Right cardiac atrium (tissue), 5 donors: ENCODE measurements at regions not wholly inside any gene's neighbourhood (a gene's known extent, or its start where the extent isn't known, plus 50 kb on each side); places are given as distances from the start of the nearest gene placed in this dataset.

ENCODE experiments used
- ATAC-seq, 2 donors: fragments of 200-7000 bp; cut with Tn5 transposase; one replicate each; pipeline versions ENCODE4 v1.8.0 to v1.9.1; 2020; ENCODE audit warnings: moderate library complexity in 2 of 2, mild to moderate bottlenecking in 1 of 2
- DNase-seq, 3 donors: peaks; one replicate each; pipeline ENCODE4 v3.0.0-alpha.2; 2020
- H3K27ac ChIP-seq: one replicate; pipeline ENCODE4 v1.5.1; 2013; ENCODE audit warnings: mild to moderate bottlenecking, low read length, control low read depth, moderate library complexity
- H3K27me3 ChIP-seq: one replicate; pipeline ENCODE4 v1.6.1; 2013; ENCODE audit not compliant: control insufficient read depth, insufficient read depth
- H3K4me1 ChIP-seq: one replicate; pipeline ENCODE4 v1.6.1; 2013; ENCODE audit warnings: low read length; ENCODE audit not compliant: control insufficient read depth, insufficient read depth
- H3K4me3 ChIP-seq: one replicate; pipeline ENCODE4 v1.5.1; 2013; ENCODE audit warnings: low read length, control low read depth
- H3K9me3 ChIP-seq: one replicate; pipeline ENCODE4 v1.6.1; 2013; ENCODE audit warnings: low read length; ENCODE audit not compliant: control insufficient read depth
- WGBS: extraction: QIAGEN DNeasy Blood & Tissue Kit; methylation state at CpG from one replicate; pipeline ENCODE4 v1.1.7; 2013; 5-methylcytosine and 5-hydroxymethylcytosine counted together
- intact Hi-C, 4 donors: fragments of 100-400 bp; cut with DNase I; formaldehyde crosslinking; loops; one replicate each; pipeline versions ENCODE4 v1.11.0 to v1.14.0; 2022 to 2023
- donor health status: healthy with polysubstance abuse.
- donor health status: DM: no; HTN: yes; CAD: no.
- donor health status: DM: no; HTN: no; CAD: no.
- donor health status: DM: no; HTN: yes; CAD: no; lungs with severe emphysema.
- donor health status: DM: yes; HTN: yes; CAD: no.

DNA sequence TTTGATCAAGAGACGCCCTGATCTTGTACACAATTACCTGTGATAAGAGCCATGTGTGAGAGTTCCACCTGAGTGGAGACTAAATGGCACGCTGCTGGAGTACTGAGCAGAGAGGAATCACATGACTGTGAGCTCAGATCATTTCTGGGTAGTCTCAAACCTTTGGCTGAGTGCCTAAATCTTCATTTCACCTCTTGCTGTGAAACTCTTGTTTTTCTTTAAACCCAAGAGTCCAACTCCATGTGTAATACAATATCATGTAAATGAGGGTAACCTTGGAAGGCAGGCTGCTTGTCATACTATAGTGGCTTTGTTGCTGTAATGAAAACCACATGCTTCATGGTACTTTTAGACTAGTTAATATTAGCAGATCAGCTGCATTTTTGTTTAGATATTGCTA is 156.9 kb downstream of the CAND1 start:
- no peak overlapping the region for H3K27ac ChIP-seq
- WGBS, result 66% methylated on average over 2 of the region's 2 CpGs
- no peak overlapping the region for H3K4me3 ChIP-seq
- intact Hi-C loops, result loop anchor here in 2 of 4 donors (10.0 kb wide), 2 partner anchors 61 to 71 kb away; no protein-coding TSS in a partner anchor
- ATAC-seq, result no peak
- H3K9me3 ChIP-seq, result no peaks in the 10 kb centered on the region
- H3K27me3 ChIP-seq, result no peaks in the 10 kb centered on the region
- no peaks in the 10 kb centered on the region for H3K4me1 ChIP-seq
- no peak for DNase-seq

DNA sequence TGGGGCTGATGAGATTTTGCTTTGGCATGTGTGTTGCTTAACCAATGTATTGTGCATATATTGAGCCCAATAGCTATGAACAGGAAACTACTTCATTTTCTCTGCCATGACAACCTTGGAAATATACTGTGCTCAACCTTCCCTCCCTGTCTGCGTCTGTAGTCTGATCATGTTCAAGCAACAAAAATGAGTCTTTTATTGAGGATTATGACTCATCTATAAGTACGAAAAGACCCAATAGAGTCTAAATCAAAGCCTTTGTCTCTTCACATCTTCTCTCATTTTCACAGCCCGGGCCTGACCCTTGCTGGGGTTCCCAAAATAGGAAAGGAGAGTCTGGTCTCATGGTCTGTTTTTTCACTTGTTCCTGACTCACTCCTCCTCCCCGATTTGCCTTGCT is 158.2 kb downstream of the CAND1 start:
- WGBS, result 90% methylated on average over 4 of the region's 4 CpGs
- no peak overlapping the region for H3K4me3 ChIP-seq
- ATAC-seq (no peak), DNase-seq (no peak)
- no peak overlapping the region for H3K27ac ChIP-seq
- intact Hi-C loops, result loop anchor here in 2 of 4 donors (10.0 kb wide), 2 partner anchors 63 to 73 kb away; no protein-coding TSS in a partner anchor
- no peaks in the 10 kb centered on the region for H3K27me3 ChIP-seq
- H3K9me3 ChIP-seq, result no peaks in the 10 kb centered on the region
- H3K4me1 ChIP-seq, result no peaks in the 10 kb centered on the region

DNA sequence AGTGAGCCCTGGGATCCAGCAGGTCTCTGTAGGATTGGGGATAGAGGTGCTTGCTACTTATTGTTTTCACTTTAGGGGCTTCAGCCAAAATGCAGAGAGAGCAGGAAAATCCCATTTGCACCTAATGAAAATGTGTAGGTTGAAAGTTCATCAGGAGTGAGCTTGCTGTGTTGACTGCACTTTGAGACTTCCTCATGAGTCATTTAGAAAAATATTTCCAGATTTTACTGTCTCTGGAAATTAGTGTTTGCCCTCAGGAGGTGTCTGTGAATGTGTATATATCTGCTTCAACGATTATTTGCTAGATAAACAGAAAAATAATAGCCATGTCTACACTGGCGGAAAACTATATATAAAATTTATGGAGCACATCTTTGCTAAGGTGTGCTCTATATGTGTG is 159.3 kb downstream of the CAND1 start:
- Histone ChIP-seq H3K27ac (no peak overlapping the region), H3K9me3 (no peaks in the 10 kb centered on the region), H3K27me3 (no peaks in the 10 kb centered on the region), H3K4me3 (no peak overlapping the region), H3K4me1 (no peaks in the 10 kb centered on the region)
- DNase-seq, result no peak
- intact Hi-C loops, result loop anchor here in 2 of 4 donors (10.0 kb wide), 2 partner anchors 64 to 74 kb away; no protein-coding TSS in a partner anchor
- WGBS, result 70% methylated on average over 2 of the region's 2 CpGs
- ATAC-seq, result no peak

DNA sequence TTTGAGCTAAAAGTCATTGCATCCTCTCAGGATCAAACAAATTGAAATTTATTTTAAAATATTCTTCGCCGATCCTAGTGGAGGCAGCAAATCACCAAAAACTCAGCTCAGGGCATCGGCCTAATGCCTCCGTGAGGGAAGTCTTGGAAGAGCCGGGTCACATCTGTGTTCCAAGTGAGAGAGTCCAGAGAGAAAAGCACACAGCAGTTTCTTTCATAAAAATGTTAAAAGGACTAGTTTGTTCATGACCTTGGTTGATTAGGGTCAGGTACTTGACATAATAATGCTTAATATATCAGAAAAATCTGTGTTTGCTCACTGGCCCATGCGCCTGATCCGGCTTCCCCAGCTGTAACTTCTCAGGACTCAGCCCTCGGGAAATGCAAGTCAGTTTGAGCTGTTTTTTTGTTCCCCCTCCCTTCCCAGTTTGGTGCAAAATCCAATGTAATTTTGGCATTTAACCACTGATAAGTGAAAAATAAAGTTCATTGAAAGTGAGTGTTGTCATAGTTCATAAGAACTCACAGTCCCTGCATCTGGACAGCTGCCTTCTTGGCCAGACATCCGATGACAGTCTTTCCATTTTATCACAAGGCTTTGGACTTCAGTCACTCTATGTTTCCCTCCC is 161.7 kb downstream of the CAND1 start:
- H3K27me3 ChIP-seq, result no peaks in the 10 kb centered on the region
- intact Hi-C loops, result loop anchor here in 3 of 4 donors (5.0 to 10.0 kb wide), 3 partner anchors 216 to 514 kb away; partner anchors contain the start of gene DYRK2 (in 1 of the 3)
- peak overlapping the region; percentile 89 for H3K27ac ChIP-seq
- no peak overlapping the region for H3K4me3 ChIP-seq
- no peaks in the 10 kb centered on the region for H3K9me3 ChIP-seq
- no peaks in the 10 kb centered on the region for H3K4me1 ChIP-seq
- WGBS, result 31% methylated on average over 9 of the region's 9 CpGs
- ATAC-seq (peak; percentile 88 to 89), DNase-seq (peak; percentile 83 to 92 (median 85))

DNA sequence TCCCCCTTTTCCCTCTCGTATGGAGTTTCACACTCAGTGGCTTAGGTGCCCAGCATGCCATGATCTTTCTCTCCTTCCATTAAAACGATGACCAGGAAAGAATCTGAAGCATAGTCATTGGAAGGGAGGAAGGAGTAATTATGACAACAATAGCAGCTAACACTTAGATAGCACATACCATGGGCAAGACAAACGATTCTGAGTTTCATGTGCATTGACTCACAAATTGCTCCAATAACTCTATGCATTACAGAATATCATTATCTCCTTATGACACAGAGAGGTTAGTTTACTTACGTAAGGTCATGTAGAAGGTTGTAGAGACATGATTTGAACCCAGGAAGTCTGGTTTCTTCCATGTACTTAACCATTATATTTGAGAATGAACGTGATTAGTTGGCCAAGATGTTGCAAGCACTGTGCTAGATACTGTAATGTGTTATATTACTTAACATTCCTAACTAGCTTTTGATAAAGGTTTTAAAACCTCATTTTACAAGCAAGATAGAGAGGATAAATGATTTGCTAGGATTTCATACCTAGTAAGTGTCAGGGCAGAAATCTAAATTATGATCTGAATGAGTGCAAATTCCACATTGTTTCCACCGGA is 162.4 kb downstream of the CAND1 start:
- Histone ChIP-seq H3K27ac (peak overlapping the region; percentile 89), H3K27me3 (no peaks in the 10 kb centered on the region), H3K4me1 (no peaks in the 10 kb centered on the region), H3K9me3 (no peaks in the 10 kb centered on the region), H3K4me3 (no peak overlapping the region)
- ATAC-seq (peak in 1 of 2 donors; percentile 18), DNase-seq (no peak)
- WGBS, result 36% methylated on average over 6 of the region's 6 CpGs
- intact Hi-C loops, result loop anchor here in 3 of 4 donors (5.0 to 10.0 kb wide), 3 partner anchors 216 to 513 kb away; partner anchors contain the start of gene DYRK2 (in 1 of the 3)

DNA sequence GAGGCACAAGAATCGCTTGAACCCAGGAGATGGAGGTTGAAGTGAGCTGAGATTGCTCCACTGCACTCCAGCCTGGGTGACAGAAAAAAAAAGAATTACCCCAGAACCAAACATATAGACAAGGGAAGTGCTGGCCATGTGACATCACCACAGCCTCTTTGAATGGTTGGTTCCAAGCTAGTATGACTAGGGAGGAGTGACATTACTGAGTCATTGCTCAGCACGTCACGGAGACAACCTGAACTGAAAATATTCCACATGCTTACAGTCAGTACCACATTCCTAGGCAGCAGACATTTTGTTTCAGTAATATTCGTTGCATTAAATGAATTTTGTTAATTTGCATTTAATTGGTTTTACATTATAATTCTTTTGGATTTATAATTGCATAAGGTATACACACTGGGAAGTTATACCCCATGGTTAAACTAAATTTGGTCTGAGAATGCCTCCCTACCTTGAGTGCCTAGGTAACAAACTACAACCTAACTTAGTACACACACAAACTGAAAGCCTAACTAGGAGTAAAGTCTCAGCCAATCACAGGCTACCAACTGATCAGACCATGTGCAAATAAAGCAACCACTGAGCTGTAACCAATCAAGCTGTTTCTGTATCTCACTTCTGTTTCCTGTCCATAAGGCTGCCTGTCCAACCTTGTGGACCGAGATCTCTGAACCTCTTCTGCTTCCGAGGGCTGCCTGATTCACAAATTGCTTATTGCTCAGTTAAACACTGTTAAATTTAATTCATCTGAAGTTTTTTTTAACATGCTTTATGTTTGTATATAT is 164.4 kb downstream of the CAND1 start:
- Histone ChIP-seq H3K4me1 (no peaks in the 10 kb centered on the region), H3K9me3 (no peaks in the 10 kb centered on the region), H3K27ac (no peak overlapping the region), H3K27me3 (no peaks in the 10 kb centered on the region), H3K4me3 (no peak overlapping the region)
- DNase-seq, result no peak
- no peak for ATAC-seq
- intact Hi-C loops, result loop anchor here in 3 of 4 donors (5.0 to 10.0 kb wide), 3 partner anchors 214 to 511 kb away; partner anchors contain the start of gene DYRK2 (in 1 of the 3)
- 72% methylated on average over 6 of the region's 6 CpGs for WGBS

DNA sequence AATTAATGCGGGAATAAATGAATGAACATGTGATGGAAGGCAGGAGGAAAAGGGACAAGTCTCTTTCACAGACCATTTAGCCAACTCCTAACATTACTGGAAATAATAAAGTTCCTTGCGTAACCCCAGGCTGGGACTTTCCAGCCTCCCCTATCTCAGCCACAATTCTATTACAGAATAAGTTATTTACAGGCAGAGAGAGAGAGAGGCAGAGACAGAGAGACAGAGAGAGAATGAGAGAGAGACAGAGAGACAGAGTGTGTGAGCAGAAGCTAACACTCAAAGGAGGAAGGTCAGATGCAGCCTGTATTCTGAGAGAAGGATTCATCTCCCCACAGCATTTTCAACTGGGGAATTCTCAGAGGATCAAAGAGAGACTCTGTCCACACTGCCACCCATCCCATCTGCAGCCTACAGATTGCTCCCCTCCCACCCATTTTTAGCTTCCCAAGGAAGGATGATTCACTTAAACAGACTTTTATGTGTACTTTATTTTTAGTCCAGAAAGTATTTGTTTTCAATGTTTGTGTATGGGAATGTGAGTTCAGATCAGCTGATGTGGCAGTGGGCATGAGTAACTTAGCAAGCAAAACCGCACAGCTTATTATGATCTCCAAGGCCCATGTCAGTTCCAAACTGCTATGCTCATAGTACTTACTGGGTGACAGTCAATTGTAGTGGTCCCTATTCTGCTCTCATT is 165.7 kb downstream of the CAND1 start:
- H3K27ac ChIP-seq, result peak overlapping the region; percentile 86
- no peaks in the 10 kb centered on the region for H3K4me1 ChIP-seq
- WGBS, result 39% methylated on average over 3 of the region's 3 CpGs
- H3K27me3 ChIP-seq, result no peaks in the 10 kb centered on the region
- ATAC-seq, result peak; percentile 52 to 56
- intact Hi-C loops, result loop anchor here in 3 of 4 donors (5.0 to 10.0 kb wide), 3 partner anchors 212 to 510 kb away; partner anchors contain the start of gene DYRK2 (in 1 of the 3)
- H3K9me3 ChIP-seq, result no peaks in the 10 kb centered on the region
- H3K4me3 ChIP-seq, result no peak overlapping the region
- peak in 1 of 3 donors; percentile 46 for DNase-seq

DNA sequence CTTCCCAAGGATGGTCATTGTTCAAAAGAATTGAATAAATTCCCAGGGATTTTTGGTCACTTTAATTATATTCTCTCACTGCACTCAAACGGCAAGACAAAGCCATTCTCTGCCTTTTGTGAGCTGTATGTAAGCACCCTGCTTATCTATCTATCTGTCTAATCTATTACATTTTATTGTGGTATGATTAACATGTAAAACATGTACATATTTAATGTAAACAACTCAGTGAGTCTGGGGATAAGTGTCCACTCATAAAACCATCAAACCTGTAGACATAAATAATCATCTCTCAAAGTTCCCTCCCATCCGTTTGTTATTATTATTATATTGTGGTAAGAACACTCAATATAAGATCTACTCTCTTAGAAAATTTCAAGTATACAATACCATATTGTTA is 167.1 kb downstream of the CAND1 start:
- ATAC-seq (no peak), DNase-seq (no peak)
- Histone ChIP-seq H3K4me3 (no peak overlapping the region), H3K27ac (no peak overlapping the region), H3K4me1 (no peaks in the 10 kb centered on the region), H3K27me3 (no peaks in the 10 kb centered on the region), H3K9me3 (no peaks in the 10 kb centered on the region)
- 74% methylated on average over 2 of the region's 2 CpGs for WGBS
- intact Hi-C loops, result loop anchor here in 2 of 4 donors (10.0 kb wide), 1 partner anchor 509 kb away; no protein-coding TSS in a partner anchor

DNA sequence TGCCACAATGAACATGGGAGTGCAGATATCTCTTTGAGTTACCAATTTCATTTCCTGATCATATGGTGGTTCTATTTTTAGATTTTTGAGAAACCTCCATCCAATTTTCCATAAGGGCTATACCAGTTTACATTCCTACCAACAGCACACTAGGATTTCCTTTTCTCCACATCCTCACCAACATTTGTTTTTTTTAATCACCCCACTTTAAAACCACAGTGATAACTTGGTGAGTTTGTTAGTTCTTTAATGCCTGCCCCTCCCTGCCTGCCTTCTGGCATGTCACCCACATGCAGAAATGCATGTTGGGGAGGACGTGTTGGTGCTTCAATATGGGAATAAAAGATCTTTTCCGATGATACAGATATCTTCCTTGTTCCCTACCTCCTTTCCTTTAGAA is 167.9 kb downstream of the CAND1 start:
- intact Hi-C loops, result loop anchor here in 2 of 4 donors (10.0 kb wide), 1 partner anchor 508 kb away; no protein-coding TSS in a partner anchor
- Histone ChIP-seq H3K27me3 (no peaks in the 10 kb centered on the region), H3K4me3 (no peak overlapping the region), H3K9me3 (no peaks in the 10 kb centered on the region), H3K4me1 (peaks cover 2% of the 10 kb centered on the region), H3K27ac (no peak overlapping the region)
- no peak for DNase-seq
- 58% methylated on average over 2 of the region's 2 CpGs for WGBS
- no peak for ATAC-seq

DNA sequence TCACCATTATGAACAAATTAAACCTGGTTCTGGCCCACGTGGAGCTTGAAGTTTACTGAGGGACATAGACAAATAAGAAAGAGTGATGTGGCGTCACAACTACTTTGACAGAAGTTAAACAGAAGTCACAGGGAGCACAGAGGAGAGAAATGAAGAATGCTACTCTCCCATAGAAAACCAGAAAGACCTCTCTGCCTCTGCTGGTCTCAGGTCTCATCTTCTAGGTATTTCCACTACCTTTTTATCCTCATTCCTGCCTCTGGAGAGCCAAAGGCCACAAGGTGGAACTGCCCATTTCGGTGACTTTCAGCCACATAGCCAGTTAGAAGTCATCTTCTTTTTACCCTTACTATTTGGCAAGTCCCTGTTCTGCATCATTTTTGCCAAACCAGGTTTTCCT is 170.5 kb downstream of the CAND1 start:
- no peak overlapping the region for H3K27ac ChIP-seq
- no peak overlapping the region for H3K4me3 ChIP-seq
- ATAC-seq (no peak), DNase-seq (no peak)
- no peaks in the 10 kb centered on the region for H3K9me3 ChIP-seq
- peaks cover 4% of the 10 kb centered on the region for H3K4me1 ChIP-seq
- 90% methylated on average over 3 of the region's 3 CpGs for WGBS
- H3K27me3 ChIP-seq, result no peaks in the 10 kb centered on the region
- intact Hi-C loops, result loop anchor here (5.0 to 10.0 kb wide), 4 partner anchors 205 to 505 kb away; partner anchors contain the start of gene DYRK2 (in 3 of the 4)
